ENCODE measurements at regions not wholly inside any gene's neighbourhood (a gene's known extent, or its start where the extent isn't known, plus 50 kb on each side); places are given as distances from the start of the nearest gene placed in this dataset.

- no peak overlapping the region for H3K4me3 ChIP-seq (ENCODE audit: severe bottlenecking)
- no peak for TF ChIP-seq CTCF (IDR thresholded peaks at IDR 0.05; ENCODE audit: poor library complexity, severe bottlenecking)
- no peaks in the 10 kb centered on the region for H3K9me3 ChIP-seq (ENCODE audit: severe bottlenecking)
- H3K36me3 ChIP-seq (ENCODE audit: low read depth): no peaks in the 10 kb centered on the region
- DNase-seq (ENCODE audit: low spot score) (no peak), ATAC-seq (ENCODE audit: low read depth) (no peak)
- H3K27ac ChIP-seq (ENCODE audit: poor library complexity, severe bottlenecking): no peak overlapping the region
- H3K4me1 ChIP-seq (ENCODE audit: insufficient read depth, poor library complexity, severe bottlenecking): no peaks in the 10 kb centered on the region
- peaks cover 60% of the 10 kb centered on the region for H3K27me3 ChIP-seq (ENCODE audit: insufficient read depth, poor library complexity, severe bottlenecking)
These were observed 165.8 kb upstream of the FOXF1 start for GRCh38 chr16:86344586-86344871.

- H3K9me3 ChIP-seq (ENCODE audit: severe bottlenecking): no peaks in the 10 kb centered on the region
- TF ChIP-seq CTCF (IDR thresholded peaks at IDR 0.05; ENCODE audit: poor library complexity, severe bottlenecking): no peak
- no peak for ATAC-seq (ENCODE audit: low read depth)
These were observed 165.4 kb upstream of the FOXF1 start for GRCh38 chr16:86344881-86345280.

GRCh38 chr16:86345516-86345915, 164.8 kb upstream of the FOXF1 start:
- Histone ChIP-seq H3K36me3 (ENCODE audit: low read depth) (no peaks in the 10 kb centered on the region), H3K4me3 (ENCODE audit: severe bottlenecking) (no peak overlapping the region), H3K4me1 (ENCODE audit: insufficient read depth, poor library complexity, severe bottlenecking) (no peaks in the 10 kb centered on the region), H3K9me3 (ENCODE audit: severe bottlenecking) (no peaks in the 10 kb centered on the region), H3K27me3 (ENCODE audit: insufficient read depth, poor library complexity, severe bottlenecking) (peaks cover 69% of the 10 kb centered on the region), H3K27ac (ENCODE audit: poor library complexity, severe bottlenecking) (no peak overlapping the region)
- ATAC-seq (ENCODE audit: low read depth): no peak
- DNase-seq (ENCODE audit: low spot score): no peak
- TF ChIP-seq CTCF (IDR thresholded peaks at IDR 0.05; ENCODE audit: poor library complexity, severe bottlenecking): no peak

More at GRCh38 chr16:86344881-86345280, 165.4 kb upstream of the FOXF1 start:
- no peak for DNase-seq (ENCODE audit: low spot score)
- H3K27ac ChIP-seq (ENCODE audit: poor library complexity, severe bottlenecking): no peak overlapping the region
- H3K4me1 ChIP-seq (ENCODE audit: insufficient read depth, poor library complexity, severe bottlenecking): no peaks in the 10 kb centered on the region
- peaks cover 63% of the 10 kb centered on the region for H3K27me3 ChIP-seq (ENCODE audit: insufficient read depth, poor library complexity, severe bottlenecking)
- no peaks in the 10 kb centered on the region for H3K36me3 ChIP-seq (ENCODE audit: low read depth)
- H3K4me3 ChIP-seq (ENCODE audit: severe bottlenecking): no peak overlapping the region

GRCh38 chr16:86346034-86346433, 164.3 kb upstream of the FOXF1 start:
- TF ChIP-seq CTCF (IDR thresholded peaks at IDR 0.05; ENCODE audit: poor library complexity, severe bottlenecking): no peak
- no peak for DNase-seq (ENCODE audit: low spot score)
- H3K27me3 ChIP-seq (ENCODE audit: insufficient read depth, poor library complexity, severe bottlenecking): peaks cover 73% of the 10 kb centered on the region
- H3K9me3 ChIP-seq (ENCODE audit: severe bottlenecking): no peaks in the 10 kb centered on the region
- no peaks in the 10 kb centered on the region for H3K4me1 ChIP-seq (ENCODE audit: insufficient read depth, poor library complexity, severe bottlenecking)
- no peak overlapping the region for H3K27ac ChIP-seq (ENCODE audit: poor library complexity, severe bottlenecking)
- ATAC-seq (ENCODE audit: low read depth): no peak
- H3K4me3 ChIP-seq (ENCODE audit: severe bottlenecking): no peak overlapping the region
- H3K36me3 ChIP-seq (ENCODE audit: low read depth): no peaks in the 10 kb centered on the region

GRCh38 chr16:86347090-86347489, 163.2 kb upstream of the FOXF1 start:
- ATAC-seq (ENCODE audit: low read depth) (no peak), DNase-seq (ENCODE audit: low spot score) (no peak)
- peaks cover 70% of the 10 kb centered on the region for H3K27me3 ChIP-seq (ENCODE audit: insufficient read depth, poor library complexity, severe bottlenecking)
- no peaks in the 10 kb centered on the region for H3K4me1 ChIP-seq (ENCODE audit: insufficient read depth, poor library complexity, severe bottlenecking)
- no peak overlapping the region for H3K4me3 ChIP-seq (ENCODE audit: severe bottlenecking)
- H3K27ac ChIP-seq (ENCODE audit: poor library complexity, severe bottlenecking): no peak overlapping the region
- no peaks in the 10 kb centered on the region for H3K36me3 ChIP-seq (ENCODE audit: low read depth)
- TF ChIP-seq CTCF (IDR thresholded peaks at IDR 0.05; ENCODE audit: poor library complexity, severe bottlenecking): no peak
- H3K9me3 ChIP-seq (ENCODE audit: severe bottlenecking): no peaks in the 10 kb centered on the region
